MM.1S (cell line): ENCODE measurements at regions not wholly inside any gene's neighbourhood (a gene's known extent, or its start where the extent isn't known, plus 50 kb on each side); places are given as distances from the start of the nearest gene placed in this dataset.

Experiments
- DNase-seq: peaks from one replicate; pipeline ENCODE4 v3.0.0-alpha.2; 2015
- H2AFZ ChIP-seq: fragments of 300-600 bp; sonication (generic); 2 replicates; pipeline ENCODE4 v1.6.0; 2016; ENCODE audit warnings: antibody characterized with exemption, low read length
- H3F3A ChIP-seq: fragments of 300-600 bp; sonication (generic); 2 replicates; pipeline ENCODE4 v1.6.1; 2016; ENCODE audit warnings: mild to moderate bottlenecking, antibody characterized with exemption, low read length, moderate library complexity, mixed read lengths; ENCODE audit not compliant: insufficient read depth
- H3K27ac ChIP-seq: fragments of 300-600 bp; sonication (generic); 2 replicates; pipeline ENCODE4 v1.5.1; 2016; ENCODE audit warnings: mild to moderate bottlenecking, low read length
- H3K27me3 ChIP-seq: fragments of 300-600 bp; sonication (generic); replicated peaks from 2 replicates; pipeline ENCODE4 v1.6.0; 2016; ENCODE audit warnings: low read length; ENCODE audit not compliant: insufficient read depth
- H3K36me3 ChIP-seq: fragments of 300-600 bp; sonication (generic); replicated peaks from 2 replicates; pipeline ENCODE4 v1.6.1; 2016; ENCODE audit warnings: mild to moderate bottlenecking, low read length, mixed read lengths; ENCODE audit not compliant: insufficient read depth
- H3K4me1 ChIP-seq: fragments of 300-600 bp; sonication (generic); 2 replicates; pipeline ENCODE4 v1.6.1; 2016; ENCODE audit warnings: low read length, mixed read lengths
- H3K4me2 ChIP-seq: fragments of 300-600 bp; sonication (generic); 2 replicates; pipeline ENCODE4 v1.6.0; 2016; ENCODE audit warnings: low read depth, low read length
- H3K4me3 ChIP-seq: fragments of 300-600 bp; sonication (generic); 2 replicates; pipeline ENCODE4 v1.5.1; 2016; ENCODE audit warnings: low read length, mixed read lengths
- H3K79me2 ChIP-seq: fragments of 300-600 bp; sonication (generic); 2 replicates; pipeline ENCODE4 v1.6.1; 2016; ENCODE audit warnings: mixed run types, low read length, mixed read lengths
- H3K9ac ChIP-seq: fragments of 300-600 bp; sonication (generic); 2 replicates; pipeline ENCODE4 v1.6.1; 2016; ENCODE audit warnings: low read length, mixed read lengths
- H3K9me2 ChIP-seq: fragments of 300-600 bp; sonication (generic); replicated peaks from 2 replicates; pipeline ENCODE4 v1.6.1; 2016; ENCODE audit warnings: mild to moderate bottlenecking, low read length, mixed read lengths; ENCODE audit not compliant: insufficient read depth
- H3K9me3 ChIP-seq: fragments of 300-600 bp; sonication (generic); replicated peaks from 2 replicates; pipeline ENCODE4 v1.6.1; 2016; ENCODE audit warnings: mild to moderate bottlenecking, low read length, mixed read lengths; ENCODE audit not compliant: insufficient read depth
- H4K20me1 ChIP-seq: fragments of 300-600 bp; sonication (generic); 2 replicates; pipeline ENCODE4 v1.6.1; 2016; ENCODE audit warnings: mild to moderate bottlenecking, low read length, moderate library complexity, mixed read lengths; ENCODE audit not compliant: insufficient read depth
- CTCF ChIP-seq: fragments of 300-600 bp; sonication (generic); IDR thresholded peaks from 2 replicates; pipeline ENCODE4 v1.5.1; 2016; ENCODE audit warnings: antibody characterized with exemption, low read length, mixed read lengths
- EZH2 ChIP-seq: fragments of 300-600 bp; sonication (generic); optimal IDR thresholded peaks from 2 replicates; pipeline ENCODE3; 2017; ENCODE audit warnings: low read depth, mild to moderate bottlenecking, antibody characterized with exemption, low read length, mixed read lengths
- EZH2phosphoT487 ChIP-seq: fragments of 300-600 bp; sonication (generic); IDR thresholded peaks from 2 replicates; pipeline ENCODE4 v1.6.1; 2018; ENCODE audit warnings: antibody characterized with exemption, low read length

GRCh38 chr10:78695846-78696245, 372.9 kb upstream of the ZMIZ1 start:
- Histone ChIP-seq H3K27me3 (no peaks in the 10 kb centered on the region), H3K79me2 (no peaks in the 10 kb centered on the region), H3K4me2 (no peak overlapping the region), H3K36me3 (no peaks in the 10 kb centered on the region), H3K9me2 (no peaks in the 10 kb centered on the region), H3F3A (no peaks in the 10 kb centered on the region), H2AFZ (no peak overlapping the region), H3K4me3 (no peak overlapping the region), H4K20me1 (no peaks in the 10 kb centered on the region), H3K9me3 (no peaks in the 10 kb centered on the region), H3K9ac (no peak overlapping the region), H3K27ac (no peak overlapping the region), H3K4me1 (no peaks in the 10 kb centered on the region)
- DNase-seq = no peak
- TF ChIP-seq EZH2 (no peak), EZH2phosphoT487 (no peak), CTCF (no peak)

GRCh38 chr10:78696791-78697395, 371.9 kb upstream of the ZMIZ1 start:
- no peaks in the 10 kb centered on the region for H3K9me2 ChIP-seq
- no peaks in the 10 kb centered on the region for H3K79me2 ChIP-seq
- no peak for DNase-seq
- H3K4me2 ChIP-seq = no peak overlapping the region
- no peaks in the 10 kb centered on the region for H3K9me3 ChIP-seq
- H4K20me1 ChIP-seq = no peaks in the 10 kb centered on the region
- H3K4me1 ChIP-seq = no peaks in the 10 kb centered on the region
- no peaks in the 10 kb centered on the region for H3K27me3 ChIP-seq
- no peak overlapping the region for H2AFZ ChIP-seq
- TF ChIP-seq EZH2 (no peak), CTCF (no peak), EZH2phosphoT487 (no peak)
- no peaks in the 10 kb centered on the region for H3K36me3 ChIP-seq
- H3F3A ChIP-seq = no peaks in the 10 kb centered on the region
- no peak overlapping the region for H3K9ac ChIP-seq
- no peak overlapping the region for H3K4me3 ChIP-seq
- no peak overlapping the region for H3K27ac ChIP-seq

GRCh38 chr10:78699971-78700370, 368.8 kb upstream of the ZMIZ1 start:
- no peaks in the 10 kb centered on the region for H3K79me2 ChIP-seq
- H3K36me3 ChIP-seq = no peaks in the 10 kb centered on the region
- DNase-seq = no peak
- H3K9me2 ChIP-seq = no peaks in the 10 kb centered on the region
- H4K20me1 ChIP-seq = no peaks in the 10 kb centered on the region
- no peaks in the 10 kb centered on the region for H3K27me3 ChIP-seq
- no peaks in the 10 kb centered on the region for H3K4me1 ChIP-seq
- H3K9me3 ChIP-seq = no peaks in the 10 kb centered on the region
- TF ChIP-seq EZH2 = no peak
- TF ChIP-seq EZH2phosphoT487 = no peak
- no peak for TF ChIP-seq CTCF
- H2AFZ ChIP-seq = no peak overlapping the region
- no peaks in the 10 kb centered on the region for H3F3A ChIP-seq
- no peak overlapping the region for H3K4me3 ChIP-seq
- H3K4me2 ChIP-seq = no peak overlapping the region
- no peak overlapping the region for H3K27ac ChIP-seq
- no peak overlapping the region for H3K9ac ChIP-seq
